Coronary artery (tissue), 2 donors: ENCODE measurements at regions not wholly inside any gene's neighbourhood (a gene's known extent, or its start where the extent isn't known, plus 50 kb on each side); places are given as distances from the start of the nearest gene placed in this dataset.
A peak's percentile ranks its signal among the peaks of the same experiment; 100 is the strongest.

Experiments
- DNase-seq: peaks from one replicate; pipeline ENCODE4 v3.0.0-alpha.2; 2017; ENCODE audit warnings: low spot score
- H3K27ac ChIP-seq, 2 donors: fragments of 200-600 bp; sonication (generic); one replicate each; pipeline ENCODE4 v1.5.1; 2016 to 2019
- H3K4me3 ChIP-seq: fragments of 200-600 bp; sonication (generic); 2 replicates; pipeline ENCODE4 v1.5.1; 2016; ENCODE audit warnings: mild to moderate bottlenecking, moderate library complexity
- TF ChIP-seq, protein P1 (sequence below): fragments of 200-600 bp; sonication (generic); IDR thresholded peaks from one replicate; pipeline ENCODE4 v1.5.1; 2019; ENCODE audit warnings: antibody characterized with exemption

DNA sequence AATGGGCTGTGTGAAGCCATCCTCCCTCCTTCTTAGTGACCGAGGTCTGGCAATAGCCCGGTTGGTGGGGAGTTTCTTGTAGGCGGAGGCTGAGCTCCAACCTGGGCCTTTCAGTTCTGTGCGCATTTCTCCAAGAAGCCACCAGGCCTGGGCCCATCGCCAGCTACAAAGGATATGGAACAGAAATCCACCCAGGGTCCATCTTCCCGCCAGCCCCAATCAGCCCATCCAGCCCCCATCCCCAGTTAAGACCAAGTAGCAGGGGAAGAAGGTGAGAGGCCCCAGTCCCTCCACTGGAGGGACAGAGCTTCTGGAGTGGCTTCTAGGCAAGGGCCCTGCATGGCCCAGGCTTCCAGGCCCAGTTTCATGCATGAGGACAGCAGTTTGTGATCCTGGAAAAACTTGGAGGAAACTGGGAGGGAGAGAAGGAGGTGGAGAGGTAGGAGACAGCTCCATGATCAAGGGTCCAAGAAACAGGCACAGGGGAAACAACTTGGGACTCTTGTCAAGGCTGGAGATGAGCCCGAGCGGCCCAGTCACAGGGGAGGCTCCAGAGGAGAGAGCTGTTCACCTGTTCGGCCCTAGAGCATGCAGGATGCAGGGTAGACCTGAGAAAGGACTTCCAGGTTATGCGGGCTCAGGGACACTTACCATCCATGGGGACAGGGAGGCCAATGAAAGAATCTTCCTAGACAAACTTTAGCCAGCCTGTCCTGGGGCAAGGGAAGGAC lies 261.2 kb downstream of the PTPRU start:
- no peak overlapping the region for H3K4me3 ChIP-seq
- H3K27ac ChIP-seq = no peak overlapping the region
- TF ChIP-seq, protein P1, sequence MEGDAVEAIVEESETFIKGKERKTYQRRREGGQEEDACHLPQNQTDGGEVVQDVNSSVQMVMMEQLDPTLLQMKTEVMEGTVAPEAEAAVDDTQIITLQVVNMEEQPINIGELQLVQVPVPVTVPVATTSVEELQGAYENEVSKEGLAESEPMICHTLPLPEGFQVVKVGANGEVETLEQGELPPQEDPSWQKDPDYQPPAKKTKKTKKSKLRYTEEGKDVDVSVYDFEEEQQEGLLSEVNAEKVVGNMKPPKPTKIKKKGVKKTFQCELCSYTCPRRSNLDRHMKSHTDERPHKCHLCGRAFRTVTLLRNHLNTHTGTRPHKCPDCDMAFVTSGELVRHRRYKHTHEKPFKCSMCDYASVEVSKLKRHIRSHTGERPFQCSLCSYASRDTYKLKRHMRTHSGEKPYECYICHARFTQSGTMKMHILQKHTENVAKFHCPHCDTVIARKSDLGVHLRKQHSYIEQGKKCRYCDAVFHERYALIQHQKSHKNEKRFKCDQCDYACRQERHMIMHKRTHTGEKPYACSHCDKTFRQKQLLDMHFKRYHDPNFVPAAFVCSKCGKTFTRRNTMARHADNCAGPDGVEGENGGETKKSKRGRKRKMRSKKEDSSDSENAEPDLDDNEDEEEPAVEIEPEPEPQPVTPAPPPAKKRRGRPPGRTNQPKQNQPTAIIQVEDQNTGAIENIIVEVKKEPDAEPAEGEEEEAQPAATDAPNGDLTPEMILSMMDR = no peak
- DNase-seq = peak; percentile 45

DNA sequence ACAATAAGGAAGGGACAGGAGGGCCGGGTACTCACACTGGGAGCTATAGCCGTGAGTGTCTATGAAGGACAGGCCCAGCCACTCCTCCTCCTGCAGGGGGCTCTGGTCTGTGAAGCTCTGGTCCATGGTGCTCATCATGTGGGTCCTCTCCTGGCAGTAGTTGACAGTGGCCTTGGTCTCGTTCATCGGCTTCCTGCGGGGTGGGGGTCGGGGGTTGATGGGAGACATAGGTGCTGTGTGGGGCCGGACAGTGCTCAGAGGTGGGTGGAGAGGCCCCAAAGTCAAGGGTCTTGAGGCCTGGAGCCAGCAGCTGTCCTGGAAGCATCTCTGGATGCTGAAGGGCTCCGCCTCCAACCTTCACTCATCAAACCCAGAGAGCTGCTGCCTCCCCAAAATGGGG lies 260.4 kb downstream of the PTPRU start:
- TF ChIP-seq, protein P1 = no peak
- peak; percentile 40 for DNase-seq
- no peak overlapping the region for H3K4me3 ChIP-seq

DNA sequence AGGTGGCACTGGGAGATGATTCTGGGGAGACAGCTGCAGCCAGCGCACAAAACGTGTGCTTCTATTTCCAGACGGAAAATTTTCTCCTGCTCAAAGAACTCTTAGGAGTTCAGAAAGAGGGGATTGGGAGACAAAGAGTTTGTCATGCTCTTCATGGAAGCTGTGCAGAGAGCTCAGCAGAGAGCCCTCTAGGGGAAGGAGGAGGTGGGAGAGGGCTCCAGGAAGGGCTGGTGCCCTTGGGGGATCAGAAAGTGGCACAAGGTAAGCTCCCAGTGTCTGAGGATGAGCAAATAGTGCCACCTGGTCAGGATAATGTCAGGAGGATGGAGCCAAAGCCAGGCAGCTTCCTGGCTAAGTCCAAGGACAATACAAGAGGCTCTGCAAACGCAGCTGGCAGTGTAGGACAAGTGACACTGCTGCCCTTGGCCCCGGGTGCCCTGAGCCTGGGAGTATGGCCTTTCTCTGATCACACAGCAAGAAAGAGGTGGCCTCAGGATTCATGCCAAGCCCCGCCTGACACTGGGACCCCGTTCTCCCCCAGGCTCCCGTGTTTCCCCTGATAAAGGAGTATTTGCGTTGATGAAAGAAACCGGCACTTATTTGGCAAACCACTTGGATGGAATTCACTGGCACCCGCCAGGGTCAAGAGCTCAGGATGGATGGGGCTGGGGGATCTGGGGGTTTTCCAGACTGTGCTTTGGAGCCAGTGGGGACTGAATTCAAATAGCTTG lies 254.0 kb downstream of the PTPRU start:
- TF ChIP-seq, protein P1 = no peak
- Histone ChIP-seq H3K4me3 (no peak overlapping the region), H3K27ac (no peak overlapping the region)
- peak; percentile 68 for DNase-seq

More for the DNA sequence above, 260.4 kb downstream of the PTPRU start:
- no peak overlapping the region for H3K27ac ChIP-seq

DNA sequence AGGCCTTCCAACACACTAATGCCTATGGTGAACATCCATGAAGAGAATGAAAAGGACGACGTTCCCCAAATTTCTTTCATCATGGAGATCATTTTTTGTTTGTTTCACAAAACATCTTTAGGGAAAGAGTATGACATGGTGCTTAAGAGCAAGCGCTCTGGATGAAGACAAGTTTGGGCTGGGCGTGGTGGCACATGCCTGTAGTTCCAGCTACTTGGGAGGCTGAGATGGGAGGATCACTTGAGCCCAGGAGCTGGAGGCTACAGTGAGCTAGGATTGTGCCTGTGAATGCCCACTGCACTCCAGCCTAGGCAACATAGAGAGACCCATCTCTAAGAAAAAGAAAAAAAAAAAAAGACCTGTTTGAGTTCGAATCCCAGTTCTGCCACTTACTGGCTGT lies 253.1 kb downstream of the PTPRU start:
- H3K27ac ChIP-seq = no peak overlapping the region
- no peak overlapping the region for H3K4me3 ChIP-seq
- TF ChIP-seq, protein P1 = no peak
- DNase-seq = no peak

DNA sequence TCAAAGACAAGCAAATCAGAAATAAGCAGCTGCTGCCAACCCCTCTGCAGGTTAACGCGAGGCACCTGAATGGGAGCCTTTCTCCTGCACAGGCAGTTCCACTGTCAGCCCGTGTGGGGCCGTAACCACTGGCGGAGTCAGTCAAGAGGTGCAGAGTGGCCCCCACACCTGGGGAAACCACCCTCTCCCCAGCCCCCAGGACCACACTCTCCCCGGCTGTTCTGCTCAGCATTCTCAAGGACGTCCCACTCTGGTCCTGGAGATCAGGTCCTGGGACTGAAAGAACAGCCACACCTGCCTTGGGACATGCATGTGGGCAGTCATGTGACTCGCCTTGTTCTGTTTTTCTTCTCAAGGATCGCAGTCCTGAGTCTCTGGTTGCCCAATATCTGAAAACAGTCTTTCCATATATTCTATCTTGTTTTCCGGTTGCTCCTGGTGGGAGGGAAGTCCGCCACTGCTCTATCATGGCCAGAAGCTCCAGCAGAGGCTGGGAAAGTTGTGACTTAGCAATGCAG lies 252.5 kb downstream of the PTPRU start:
- no peak for DNase-seq
- TF ChIP-seq, protein P1 = no peak
- Histone ChIP-seq H3K27ac (no peak overlapping the region), H3K4me3 (no peak overlapping the region)

DNA sequence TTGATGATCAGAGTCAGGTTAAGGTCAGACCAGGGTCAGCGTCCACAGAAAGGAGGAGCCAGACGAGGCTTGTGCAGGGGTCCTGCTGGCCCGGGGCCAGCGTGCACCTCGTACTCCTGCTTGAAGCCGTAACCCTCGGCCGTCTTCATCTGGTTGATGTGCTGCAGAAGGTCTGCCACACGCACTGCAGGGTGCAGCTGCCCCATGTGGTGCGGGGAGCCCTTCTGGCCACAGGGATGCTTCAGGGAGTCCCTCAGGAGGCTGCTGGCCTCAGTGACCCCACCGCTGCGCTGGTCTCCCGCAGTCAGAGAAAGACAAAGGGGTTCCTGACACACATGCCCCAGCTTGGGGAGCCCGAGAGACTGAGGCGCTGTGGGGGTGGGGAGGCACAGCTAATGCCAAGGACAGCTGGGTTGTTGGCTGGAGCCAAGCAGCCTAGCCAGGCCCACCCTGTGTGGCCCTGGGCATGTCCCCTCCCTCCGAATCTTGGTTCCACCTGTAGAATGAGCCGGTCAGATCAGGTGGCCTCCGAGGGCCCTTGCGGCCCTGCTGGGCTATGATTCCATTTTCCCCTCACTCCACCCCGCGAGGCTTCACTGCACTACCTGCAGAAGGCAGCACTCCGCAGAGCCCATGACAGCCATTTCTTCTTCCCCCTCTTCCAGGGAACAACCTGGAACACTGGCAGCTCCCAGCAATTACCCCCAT lies 251.9 kb downstream of the PTPRU start:
- H3K27ac ChIP-seq = no peak overlapping the region
- H3K4me3 ChIP-seq = no peak overlapping the region
- TF ChIP-seq, protein P1 = no peak
- DNase-seq = no peak
